ENCODE measurements at regions not wholly inside any gene's neighbourhood (a gene's known extent, or its start where the extent isn't known, plus 50 kb on each side); places are given as distances from the start of the nearest gene placed in this dataset.

DNA sequence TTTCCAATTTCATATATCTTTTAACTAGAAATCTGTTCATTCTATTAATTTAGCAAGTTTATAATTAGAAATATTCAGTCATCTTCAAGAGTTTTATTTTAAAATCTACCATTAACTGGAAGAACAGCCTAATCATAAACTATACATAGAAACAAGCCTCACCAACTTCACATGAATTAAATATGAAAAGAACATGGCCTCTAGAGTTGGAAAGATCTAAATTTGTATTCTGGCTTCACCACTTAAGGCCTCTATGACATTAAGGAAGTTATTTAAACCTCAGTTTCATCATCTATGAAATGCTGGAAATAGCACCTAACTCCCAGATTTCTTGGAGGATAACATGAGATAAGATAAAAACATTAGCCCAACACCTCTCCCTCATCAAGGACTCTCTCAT, 51.4 kb upstream of the SCN7A start:
- Histone ChIP-seq H2BK15ac (ENCODE audit: low read depth, low read length) (no peak overlapping the region), H3K4me3 (ENCODE audit: insufficient read depth, low read depth, low read length) (no peak overlapping the region), H2BK120ac (ENCODE audit: low read depth, low read length) (no peak overlapping the region), H2AFZ (replicated peaks; ENCODE audit: low read length, poor library complexity) (no peak overlapping the region), H3K14ac (replicated peaks; ENCODE audit: low read depth, low read length) (no peak overlapping the region), H3K23ac (ENCODE audit: low read depth, low read length) (no peak overlapping the region), H2BK20ac (ENCODE audit: low read depth, low read length) (no peak overlapping the region), H3K9me3 (ENCODE audit: control insufficient read depth, insufficient read depth, low read length) (no peaks in the 10 kb centered on the region), H3K56ac (ENCODE audit: extremely low read depth, insufficient read depth, low read length) (no peak overlapping the region), H3K79me1 (ENCODE audit: low read depth in 1 of 2, low read length in 2 of 2) (no peaks in the 10 kb centered on the region), H3K18ac (ENCODE audit: low read depth, low read length) (no peak overlapping the region), H2BK5ac (ENCODE audit: low read depth, low read length, poor library complexity, severe bottlenecking) (no peak overlapping the region), H3K4me1 (ENCODE audit: control insufficient read depth, insufficient read depth, low read length) (no peaks in the 10 kb centered on the region), H3K9me1 (ENCODE audit: insufficient read depth, low read length) (no peaks in the 10 kb centered on the region), H4K8ac (ENCODE audit: low read depth in 2 of 2, low read length in 2 of 2) (no peak overlapping the region), H3K4me2 (ENCODE audit: low read depth, low read length) (no peak overlapping the region), H3K27me3 (ENCODE audit: control insufficient read depth, insufficient read depth, low read length) (no peaks in the 10 kb centered on the region), H2AK9ac (replicated peaks; ENCODE audit: low read depth, low read length, poor library complexity) (no peak overlapping the region), H3K4ac (ENCODE audit: low read depth, low read length) (no peak overlapping the region), H4K5ac (ENCODE audit: low read depth, low read length) (no peak overlapping the region), H2AK5ac (ENCODE audit: low read depth, low read length) (no peak overlapping the region), H3K36me3 (ENCODE audit: control insufficient read depth, insufficient read depth, low read length) (no peaks in the 10 kb centered on the region), H4K20me1 (ENCODE audit: insufficient read depth, low read length) (no peaks in the 10 kb centered on the region), H3K27ac (ENCODE audit: insufficient read depth, low read length) (no peak overlapping the region), H4K91ac (ENCODE audit: insufficient read depth, low read depth, low read length) (no peak overlapping the region), H3K9ac (ENCODE audit: low read depth, low read length) (no peak overlapping the region)
- in situ Hi-C loops (cut with MboI; ENCODE audit: low sequenced_read_pairs) (no loop called here), dilution Hi-C loops (cut with HindIII; ENCODE audit: low sequenced_read_pairs, unreplicated experiment) (no loop called here), intact Hi-C loops (cut with micrococcal nuclease) (no loop called here)
- BruUV-seq (replicated peaks): no TSS peak
- ATAC-seq (ENCODE audit: low read depth) (no peak), DNase-seq (no peak)
- POLR2A ChIA-PET (ENCODE audit: unreplicated experiment): no interaction called here
- CTCF ChIA-PET: interaction anchor here (0.6 kb wide), 2 partner anchors 566 to 592 kb away, joined by 3 read pairs; partner anchors contain the start of gene TTC21B
- TF ChIP-seq SMC3 (IDR thresholded peaks at IDR 0.05; ENCODE audit: low read depth, low read length) (no peak), CHD1 (IDR thresholded peaks at IDR 0.05; ENCODE audit: low read depth, low read length) (no peak), POLR2A (IDR thresholded peaks at IDR 0.05; ENCODE audit: low read depth, low read length) (no peak)
